GM12875 (cell line): ENCODE measurements at regions not wholly inside any gene's neighbourhood (a gene's known extent, or its start where the extent isn't known, plus 50 kb on each side); places are given as distances from the start of the nearest gene placed in this dataset.

Experiments
- H3K4me3 ChIP-seq: one replicate; pipeline ENCODE4 v1.5.1; 2011; ENCODE audit warnings: low read depth, low read length, control low read depth
- CTCF ChIP-seq: IDR thresholded peaks from 2 replicates; pipeline ENCODE4 v1.5.1; 2011; ENCODE audit warnings: low read depth, mild to moderate bottlenecking, control low read depth, inconsistent platforms, low read length, moderate library complexity, borderline replicate concordance; ENCODE audit not compliant: insufficient read depth

- no peak overlapping the region for H3K4me3 ChIP-seq
- TF ChIP-seq CTCF: no peak
These were observed 257.3 kb downstream of the XXYLT1 start for GRCh38 chr3:195013411-195014361.

- H3K4me3 ChIP-seq: no peak overlapping the region
- TF ChIP-seq CTCF: no peak
These were observed 255.9 kb downstream of the XXYLT1 start for GRCh38 chr3:195015021-195015420.

GRCh38 chr3:195017151-195017550 is 253.8 kb downstream of the XXYLT1 start:
- H3K4me3 ChIP-seq: no peak overlapping the region
- no peak for TF ChIP-seq CTCF
